Mesenchymal stem cell (in vitro differentiated cells and primary cell): ENCODE measurements at regions not wholly inside any gene's neighbourhood (a gene's known extent, or its start where the extent isn't known, plus 50 kb on each side); places are given as distances from the start of the nearest gene placed in this dataset.

Source experiments
- DNase-seq: peaks from one replicate; pipeline ENCODE4 v3.0.0-alpha.2; 2013
- H2AFZ ChIP-seq: one replicate; pipeline ENCODE4 v1.6.1; 2013; ENCODE audit warnings: low read depth, mild to moderate bottlenecking, control low read depth, inconsistent platforms, low read length, moderate library complexity
- H2AK5ac ChIP-seq: 2 replicates; pipeline ENCODE4 v1.6.1; 2013; ENCODE audit warnings: low read length, moderate library complexity, mild to moderate bottlenecking, inconsistent platforms; ENCODE audit not compliant: severe bottlenecking
- H2BK120ac ChIP-seq: one replicate; pipeline ENCODE4 v1.6.1; 2013; ENCODE audit warnings: low read depth, mild to moderate bottlenecking, inconsistent platforms, low read length, moderate library complexity
- H2BK12ac ChIP-seq, 2 experiments: one replicate each; pipeline ENCODE4 v1.6.1; 2013; ENCODE audit warnings: inconsistent platforms in 2 of 2, low read length in 2 of 2, mild to moderate bottlenecking in 2 of 2, moderate library complexity in 2 of 2, control low read depth in 1 of 2
- H2BK15ac ChIP-seq: one replicate; pipeline ENCODE4 v1.6.1; 2013; ENCODE audit warnings: mild to moderate bottlenecking, low read depth, inconsistent platforms; ENCODE audit not compliant: poor library complexity, severe bottlenecking
- H2BK5ac ChIP-seq: 2 replicates; pipeline ENCODE4 v1.6.1; 2013; ENCODE audit warnings: low read depth, mild to moderate bottlenecking, low read length, control low read depth, inconsistent platforms; ENCODE audit not compliant: poor library complexity, severe bottlenecking
- H3K14ac ChIP-seq, 2 experiments: one replicate each; pipeline ENCODE4 v1.6.1; 2013; ENCODE audit warnings: inconsistent platforms in 2 of 2, low read length in 2 of 2, control low read depth in 1 of 2, mild to moderate bottlenecking in 1 of 2, moderate library complexity in 1 of 2
- H3K18ac ChIP-seq, 2 experiments: one replicate each; pipeline ENCODE4 v1.6.1; 2013; ENCODE audit warnings: inconsistent platforms in 2 of 2, low read length in 2 of 2, control low read depth in 1 of 2, low read depth in 1 of 2, mild to moderate bottlenecking in 1 of 2
- H3K23ac ChIP-seq, 2 experiments: one replicate each; pipeline ENCODE4 v1.6.1; 2013; ENCODE audit warnings: inconsistent platforms in 2 of 2, low read length in 2 of 2, mild to moderate bottlenecking in 2 of 2, moderate library complexity in 2 of 2, control low read depth in 1 of 2
- H3K27ac ChIP-seq: 2 replicates; pipeline ENCODE4 v1.5.1; 2013; ENCODE audit warnings: mild to moderate bottlenecking, moderate library complexity, low read length, control low read depth, inconsistent platforms; ENCODE audit not compliant: poor library complexity, severe bottlenecking
- H3K27me3 ChIP-seq, 2 experiments: 2 replicates each; pipeline versions ENCODE4 v1.6.1 to v1.7.0; 2013; ENCODE audit warnings: low read length in 2 of 2, mild to moderate bottlenecking in 2 of 2, moderate library complexity in 2 of 2, control low read depth in 1 of 2, inconsistent platforms in 1 of 2; ENCODE audit not compliant: control insufficient read depth in 1 of 2, insufficient read depth in 1 of 2
- H3K36me3 ChIP-seq, 2 experiments: 2 replicates each; pipeline versions ENCODE4 v1.6.1 to v1.7.0; 2013; ENCODE audit warnings: low read length in 2 of 2, control low read depth in 1 of 2, inconsistent platforms in 1 of 2, low read depth in 1 of 2, mild to moderate bottlenecking in 1 of 2; ENCODE audit not compliant: insufficient read depth in 2 of 2, control insufficient read depth in 1 of 2
- H3K4ac ChIP-seq, 2 experiments: one replicate each; pipeline ENCODE4 v1.6.1; 2013; ENCODE audit warnings: inconsistent platforms in 2 of 2, low read length in 2 of 2, mild to moderate bottlenecking in 2 of 2, moderate library complexity in 2 of 2, control low read depth in 1 of 2, low read depth in 1 of 2
- H3K4me1 ChIP-seq: 2 replicates; pipeline ENCODE4 v1.6.1; 2013; ENCODE audit warnings: low read depth, low read length, control low read depth; ENCODE audit not compliant: control insufficient read depth, insufficient read depth
- H3K4me2 ChIP-seq: 2 replicates; pipeline ENCODE4 v1.6.1; 2013; ENCODE audit warnings: low read length, mild to moderate bottlenecking, inconsistent platforms; ENCODE audit not compliant: poor library complexity, severe bottlenecking
- H3K4me3 ChIP-seq, 2 experiments: 2 replicates each; pipeline versions ENCODE4 v1.5.1 to v1.7.0; 2013; ENCODE audit warnings: low read length in 2 of 2, mild to moderate bottlenecking in 2 of 2, control low read depth in 1 of 2, low read depth in 1 of 2; ENCODE audit not compliant: insufficient read depth in 1 of 2
- H3K79me1 ChIP-seq: replicated peaks from 2 replicates; pipeline ENCODE4 v1.6.1; 2013; ENCODE audit warnings: mild to moderate bottlenecking, control low read depth, low read length, inconsistent platforms; ENCODE audit not compliant: poor library complexity, severe bottlenecking
- H3K9ac ChIP-seq: 2 replicates; pipeline ENCODE4 v1.7.0; 2013; ENCODE audit warnings: mild to moderate bottlenecking, low read length, moderate library complexity
- H3K9me3 ChIP-seq: 2 replicates; pipeline ENCODE4 v1.7.0; 2013; ENCODE audit warnings: mild to moderate bottlenecking, low read length; ENCODE audit not compliant: control insufficient read depth
- H4K8ac ChIP-seq: one replicate; pipeline ENCODE4 v1.6.1; 2013; ENCODE audit warnings: inconsistent platforms, mild to moderate bottlenecking, low read length, moderate library complexity
- H4K91ac ChIP-seq: one replicate; pipeline ENCODE4 v1.6.1; 2013; ENCODE audit warnings: mild to moderate bottlenecking, low read length, inconsistent platforms
- WGBS: methylation state at CpG from one replicate; pipeline ENCODE4 v1.1.7; 2013; ENCODE audit warnings: mixed read lengths; 5-methylcytosine and 5-hydroxymethylcytosine counted together

- H3K4me1 ChIP-seq: no peaks in the 10 kb centered on the region
- H3K27ac ChIP-seq: no peak overlapping the region
- no peak overlapping the region for H2BK120ac ChIP-seq
- no peaks in the 10 kb centered on the region for H3K27me3 ChIP-seq
- H2AFZ ChIP-seq: no peak overlapping the region
- H2BK12ac ChIP-seq: no peak overlapping the region
- no peak overlapping the region for H3K23ac ChIP-seq
- no peak overlapping the region for H3K9ac ChIP-seq
- H3K4ac ChIP-seq: no peak overlapping the region
- no peak overlapping the region for H3K18ac ChIP-seq
- H3K4me3 ChIP-seq: no peak overlapping the region
- no peak overlapping the region for H2BK5ac ChIP-seq
- H3K36me3 ChIP-seq: no peaks in the 10 kb centered on the region
- no peak overlapping the region for H4K8ac ChIP-seq
- no peak overlapping the region for H4K91ac ChIP-seq
- no peak overlapping the region for H2BK15ac ChIP-seq
- no CpG with 5 or more reads among the region's 1 CpG for WGBS
- H3K14ac ChIP-seq: no peak overlapping the region
- H3K9me3 ChIP-seq: no peaks in the 10 kb centered on the region
- no peak overlapping the region for H3K4me2 ChIP-seq
- H3K79me1 ChIP-seq: no peaks in the 10 kb centered on the region
- H2AK5ac ChIP-seq: no peak overlapping the region
- no peak for DNase-seq
Observed at GRCh38 chr2:51289045-51289444, 257.1 kb upstream of the NRXN1 start.

- H3K4me3 ChIP-seq: no peak overlapping the region
- H3K79me1 ChIP-seq: no peaks in the 10 kb centered on the region
- no peaks in the 10 kb centered on the region for H3K36me3 ChIP-seq
- H4K91ac ChIP-seq: no peak overlapping the region
- no peak for DNase-seq
- H3K23ac ChIP-seq: no peak overlapping the region
- H4K8ac ChIP-seq: no peak overlapping the region
- H2BK12ac ChIP-seq: no peak overlapping the region
- no peak overlapping the region for H3K14ac ChIP-seq
- WGBS: 73% methylated on average over 1 of the region's 1 CpG
- no peak overlapping the region for H2AFZ ChIP-seq
- H3K4me2 ChIP-seq: no peak overlapping the region
- no peaks in the 10 kb centered on the region for H3K27me3 ChIP-seq
- H3K27ac ChIP-seq: no peak overlapping the region
- no peak overlapping the region for H3K4ac ChIP-seq
- no peak overlapping the region for H3K18ac ChIP-seq
- no peak overlapping the region for H2AK5ac ChIP-seq
- peaks cover 3% of the 10 kb centered on the region for H3K9me3 ChIP-seq
- no peak overlapping the region for H3K9ac ChIP-seq
- no peak overlapping the region for H2BK120ac ChIP-seq
- no peak overlapping the region for H2BK15ac ChIP-seq
- H3K4me1 ChIP-seq: no peaks in the 10 kb centered on the region
- no peak overlapping the region for H2BK5ac ChIP-seq
Observed at GRCh38 chr2:51268191-51268590, 236.3 kb upstream of the NRXN1 start.

- Histone ChIP-seq H3K36me3 (no peaks in the 10 kb centered on the region), H2AK5ac (no peak overlapping the region), H3K79me1 (no peaks in the 10 kb centered on the region), H3K4me3 (no peak overlapping the region), H3K4me1 (no peaks in the 10 kb centered on the region), H2BK5ac (no peak overlapping the region), H2BK12ac (no peak overlapping the region), H2BK15ac (no peak overlapping the region), H3K18ac (no peak overlapping the region), H3K23ac (no peak overlapping the region), H4K8ac (no peak overlapping the region), H4K91ac (no peak overlapping the region), H3K4ac (no peak overlapping the region), H3K9me3 (peaks cover 2% of the 10 kb centered on the region), H3K9ac (no peak overlapping the region), H3K4me2 (no peak overlapping the region), H3K27ac (no peak overlapping the region), H2BK120ac (no peak overlapping the region), H3K14ac (no peak overlapping the region), H3K27me3 (no peaks in the 10 kb centered on the region), H2AFZ (no peak overlapping the region)
- no peak for DNase-seq
- WGBS: 100% methylated on average over 1 of the region's 2 CpGs
Observed at GRCh38 chr2:51265539-51265938, 233.6 kb upstream of the NRXN1 start.

GRCh38 chr2:51263951-51264350, 232.0 kb upstream of the NRXN1 start:
- DNase-seq: no peak
- Histone ChIP-seq H3K4me3 (no peak overlapping the region), H2BK5ac (no peak overlapping the region), H3K27me3 (no peaks in the 10 kb centered on the region), H3K4ac (no peak overlapping the region), H3K36me3 (no peaks in the 10 kb centered on the region), H3K23ac (no peak overlapping the region), H3K9ac (no peak overlapping the region), H2AK5ac (no peak overlapping the region), H3K9me3 (no peaks in the 10 kb centered on the region), H3K27ac (no peak overlapping the region), H2BK120ac (no peak overlapping the region), H4K91ac (no peak overlapping the region), H2BK15ac (no peak overlapping the region), H3K18ac (no peak overlapping the region), H3K4me2 (no peak overlapping the region), H3K14ac (no peak overlapping the region), H3K4me1 (no peaks in the 10 kb centered on the region), H2BK12ac (no peak overlapping the region), H2AFZ (no peak overlapping the region), H4K8ac (no peak overlapping the region), H3K79me1 (no peaks in the 10 kb centered on the region)
- 100% methylated on average over 2 of the region's 3 CpGs for WGBS
